ENCODE measurements at regions not wholly inside any gene's neighbourhood (a gene's known extent, or its start where the extent isn't known, plus 50 kb on each side); places are given as distances from the start of the nearest gene placed in this dataset.
A peak's percentile ranks its signal among the peaks of the same experiment; 100 is the strongest.

- WGBS, 3 donors = 34 to 50% (median 46%) methylated on average over 3 of the region's 3 CpGs
- intact Hi-C loops (cut with DNase I) = no loop called here
Measured at GRCh38 chr6:80457439-80457933, 351.0 kb downstream of the BCKDHB start.

GRCh38 chr6:80456724-80457438 lies 350.4 kb downstream of the BCKDHB start:
- ATAC-seq = no peak
- Histone ChIP-seq H3K9me3 (no peaks in the 10 kb centered on the region), H3K4me3 (no peak overlapping the region), H3K27ac (no peak overlapping the region), H3K36me3 (ENCODE audit: insufficient read depth in 1 of 2, low read depth in 1 of 2) (no peaks in the 10 kb centered on the region), H3K4me1 (no peaks in the 10 kb centered on the region), H3K27me3 (ENCODE audit: insufficient read depth in 3 of 3, low read length in 2 of 3) (no peaks in the 10 kb centered on the region)
- no peak for DNase-seq
- TF ChIP-seq CTCF (IDR thresholded peaks at IDR 0.05) = no peak
- WGBS, 3 donors = 77 to 83% (median 80%) methylated on average over 3 of the region's 3 CpGs
- intact Hi-C loops (cut with DNase I) = no loop called here

More at GRCh38 chr6:80457439-80457933, 351.0 kb downstream of the BCKDHB start:
- no peaks in the 10 kb centered on the region for H3K27me3 ChIP-seq (ENCODE audit: insufficient read depth in 3 of 3, low read length in 2 of 3)
- H3K27ac ChIP-seq = no peak overlapping the region
- ATAC-seq (peak; percentile 86 to 100 (median 97)), DNase-seq (peak; percentile 66 to 68)
- no peaks in the 10 kb centered on the region for H3K4me1 ChIP-seq
- no peak overlapping the region for H3K4me3 ChIP-seq
- no peak for TF ChIP-seq CTCF (IDR thresholded peaks at IDR 0.05)
- H3K9me3 ChIP-seq = no peaks in the 10 kb centered on the region
- no peaks in the 10 kb centered on the region for H3K36me3 ChIP-seq (ENCODE audit: insufficient read depth in 1 of 2, low read depth in 1 of 2)

GRCh38 chr6:80454661-80455365 lies 348.3 kb downstream of the BCKDHB start:
- intact Hi-C loops (cut with DNase I) = no loop called here
- H3K9me3 ChIP-seq = no peaks in the 10 kb centered on the region
- H3K36me3 ChIP-seq (ENCODE audit: insufficient read depth in 1 of 2, low read depth in 1 of 2) = no peaks in the 10 kb centered on the region
- WGBS, 3 donors = 83 to 91% (median 84%) methylated on average over 4 of the region's 4 CpGs
- no peak overlapping the region for H3K27ac ChIP-seq
- DNase-seq (no peak), ATAC-seq (no peak)
- no peaks in the 10 kb centered on the region for H3K4me1 ChIP-seq
- no peaks in the 10 kb centered on the region for H3K27me3 ChIP-seq (ENCODE audit: insufficient read depth in 3 of 3, low read length in 2 of 3)
- H3K4me3 ChIP-seq = no peak overlapping the region
- no peak for TF ChIP-seq CTCF (IDR thresholded peaks at IDR 0.05)

GRCh38 chr6:80454197-80454596 lies 347.7 kb downstream of the BCKDHB start:
- H3K9me3 ChIP-seq = no peaks in the 10 kb centered on the region
- no peaks in the 10 kb centered on the region for H3K36me3 ChIP-seq (ENCODE audit: insufficient read depth in 1 of 2, low read depth in 1 of 2)
- no peak overlapping the region for H3K4me3 ChIP-seq
- WGBS, 3 donors = 12 to 19% (median 13%) methylated on average over 1 of the region's 1 CpG
- no peak for TF ChIP-seq CTCF (IDR thresholded peaks at IDR 0.05)
- ATAC-seq = no peak
- DNase-seq = no peak
- no peaks in the 10 kb centered on the region for H3K4me1 ChIP-seq
- H3K27ac ChIP-seq = no peak overlapping the region
- intact Hi-C loops (cut with DNase I) = no loop called here
- H3K27me3 ChIP-seq (ENCODE audit: insufficient read depth in 3 of 3, low read length in 2 of 3) = no peaks in the 10 kb centered on the region

Data from psoas muscle (tissue), 7 donors.